HCT116 (cell line): ENCODE measurements at regions not wholly inside any gene's neighbourhood (a gene's known extent, or its start where the extent isn't known, plus 50 kb on each side); places are given as distances from the start of the nearest gene placed in this dataset.

Source experiments
- ATAC-seq: fragments of 200-7000 bp; cut with Tn5 transposase; 2 replicates; pipeline ENCODE4 v1.9.1; 2020; ENCODE audit warnings: mild to moderate bottlenecking, moderate library complexity
- BruUV-seq: library from RNA; stranded (reverse); fragments of 400-500 nt; replicated peaks from 2 replicates; lab custom pipeline; 2021; lab: Mats Ljungman, UMichigan
- CTCF ChIA-PET: fragments of 300-600 bp; sonication (Branson Sonifier 250); formaldehyde crosslinking; loops from one replicate; lab custom pipeline; 2021; ENCODE audit warnings: antibody characterized with exemption; lab: Charles Lee
- POLR2A ChIA-PET: fragments of 300-600, 350-600 bp; sonication (Branson Sonifier 250); formaldehyde crosslinking; loops from one replicate; lab custom pipeline; 2021; ENCODE audit warnings: antibody characterized with exemption; lab: Charles Lee
- RAD21 ChIA-PET, 2 experiments: fragments of 300-600 bp; sonication (Branson Sonifier 250); formaldehyde crosslinking; loops; one replicate each; lab custom pipeline; 2023; ENCODE audit warnings: low total read pairs in 2 of 2; ENCODE audit not compliant: uncharacterized antibody in 2 of 2, unreplicated experiment in 2 of 2, low non-redundant PET in 1 of 2; lab: Charles Lee
- DNase-seq: peaks from one replicate; pipeline ENCODE4 v3.0.0-alpha.2; 2010; ENCODE audit warnings: low read depth, low spot score
- H2AFZ ChIP-seq: fragments of 200-600 bp; shearing (Covaris generic), sonication (generic); 2 replicates; pipeline ENCODE4 v1.6.1; 2017; ENCODE audit warnings: low read depth, mixed run types, mixed read lengths, antibody characterized with exemption, low read length; ENCODE audit not compliant: poor library complexity, severe bottlenecking
- H3K27ac ChIP-seq: 2 replicates; pipeline ENCODE4 v1.5.1; 2012; ENCODE audit warnings: low read depth, low read length
- H3K27me3 ChIP-seq: fragments of 200-600 bp; sonication (generic); 2 replicates; pipeline ENCODE4 v1.6.1; 2016; ENCODE audit warnings: mixed run types, low read length, mixed read lengths; ENCODE audit not compliant: insufficient read depth
- H3K36me3 ChIP-seq, 2 experiments: fragments of 200-500 bp in 1 of 2; fragments of 200-600 bp in 1 of 2; sonication (Bioruptor generic) in 1 of 2; sonication (generic) in 1 of 2; 2 replicates each; pipeline versions ENCODE4 v1.5.1 to v1.6.1; 2014 to 2016; ENCODE audit warnings: low read length in 2 of 2, inconsistent platforms in 1 of 2, mixed read lengths in 1 of 2, mixed run types in 1 of 2; ENCODE audit not compliant: insufficient read depth in 2 of 2, control insufficient read depth in 1 of 2
- H3K4me1 ChIP-seq, 2 experiments: fragments of 200-600 bp in 1 of 2; sonication (generic) in 1 of 2; 2 replicates each; pipeline versions ENCODE4 v1.5.1 to v1.6.1; 2012 to 2017; ENCODE audit warnings: low read length in 2 of 2, inconsistent platforms in 1 of 2, mild to moderate bottlenecking in 1 of 2, mixed read lengths in 1 of 2, mixed run types in 1 of 2, moderate library complexity in 1 of 2; ENCODE audit not compliant: insufficient read depth in 2 of 2, control insufficient read depth in 1 of 2
- H3K4me2 ChIP-seq: fragments of 200-600 bp; sonication (generic); 2 replicates; pipeline ENCODE4 v1.6.1; 2017; ENCODE audit warnings: mixed run types, low read length, mixed read lengths
- H3K4me3 ChIP-seq, 2 experiments: fragments of 200-600 bp in 1 of 2; sonication (generic) in 1 of 2; replicated peaks in 1 of 2; 2 replicates each; pipeline ENCODE4 v1.5.1; 2011 to 2016; ENCODE audit warnings: low read length in 2 of 2, control low read depth in 1 of 2, low read depth in 1 of 2, mild to moderate bottlenecking in 1 of 2, mixed read lengths in 1 of 2, mixed run types in 1 of 2
- H3K79me2 ChIP-seq: fragments of 200-600 bp; sonication (generic); 2 replicates; pipeline ENCODE4 v1.6.1; 2017; ENCODE audit warnings: mild to moderate bottlenecking, mixed run types, low read length, moderate library complexity, mixed read lengths; ENCODE audit not compliant: insufficient read depth
- H3K9ac ChIP-seq: fragments of 200-600 bp; sonication (generic); 2 replicates; pipeline ENCODE4 v1.6.1; 2016; ENCODE audit warnings: low read length, mixed read lengths
- H3K9me2 ChIP-seq: fragments of 200-600 bp; sonication (generic), shearing (Covaris generic); 2 replicates; pipeline ENCODE4 v1.6.1; 2017; ENCODE audit warnings: mixed run types, mild to moderate bottlenecking, moderate library complexity; ENCODE audit not compliant: insufficient read depth
- H3K9me3 ChIP-seq, 2 experiments: fragments of 200-500 bp in 1 of 2; fragments of 200-600 bp in 1 of 2; sonication (Bioruptor generic) in 1 of 2; sonication (generic) in 1 of 2; 2 replicates each; pipeline ENCODE4 v1.6.1; 2014 to 2017; ENCODE audit warnings: low read length in 2 of 2, mixed read lengths in 2 of 2, inconsistent platforms in 1 of 2, low read depth in 1 of 2, mild to moderate bottlenecking in 1 of 2, mixed run types in 1 of 2, moderate library complexity in 1 of 2; ENCODE audit not compliant: control insufficient read depth in 1 of 2, insufficient read depth in 1 of 2
- H4K20me1 ChIP-seq: fragments of 200-600 bp; sonication (generic), shearing (Covaris generic); 2 replicates; pipeline ENCODE4 v1.6.1; 2017; ENCODE audit warnings: mixed run types, mild to moderate bottlenecking, moderate library complexity; ENCODE audit not compliant: insufficient read depth
- ATF3 ChIP-seq: IDR thresholded peaks from 2 replicates; pipeline ENCODE4 v1.6.1; 2012
- ELF1 ChIP-seq: IDR thresholded peaks from 2 replicates; pipeline ENCODE4 v1.6.1; 2012; ENCODE audit warnings: low read depth, borderline replicate concordance
- EZH2 ChIP-seq: fragments of 200-600 bp; sonication (generic); IDR thresholded peaks from 2 replicates; pipeline ENCODE4 v1.6.1; 2017; ENCODE audit warnings: antibody characterized with exemption, mixed run types
- EZH2phosphoT487 ChIP-seq: fragments of 200-600 bp; IDR thresholded peaks from 2 replicates; pipeline ENCODE4 v1.6.1; 2018; ENCODE audit warnings: antibody characterized with exemption, borderline replicate concordance
- RAD21 ChIP-seq: IDR thresholded peaks from 2 replicates; pipeline ENCODE4 v1.6.1; 2012; ENCODE audit warnings: low read depth, mild to moderate bottlenecking
- SIN3A ChIP-seq: IDR thresholded peaks from 2 replicates; pipeline ENCODE4 v1.6.1; 2012; ENCODE audit warnings: low read depth
- ZBTB33 ChIP-seq: IDR thresholded peaks from 2 replicates; pipeline ENCODE4 v1.6.1; 2011; ENCODE audit warnings: mild to moderate bottlenecking, low read length, moderate library complexity; ENCODE audit not compliant: insufficient replicate concordance; ENCODE audit errors: extremely low read depth
- intact Hi-C: fragments of 100-400 bp; cut with micrococcal nuclease; formaldehyde crosslinking; loops from 2 replicates; pipeline ENCODE4 v1.10.0; 2022

GRCh38 chr4:125772680-125773079, 457.9 kb downstream of the FAT4 start:
- H3K79me2 ChIP-seq: no peaks in the 10 kb centered on the region
- intact Hi-C loops: loop anchor here (1.0 kb wide), 1 partner anchor 25 kb away; no protein-coding TSS in a partner anchor

GRCh38 chr4:125773502-125773901, 458.7 kb downstream of the FAT4 start:
- no TSS peak for BruUV-seq
- Histone ChIP-seq H3K9me3 (0 out of 4 replicates have a peak, but pooled peaks cover 0 to 3% of the 10 kb centered on the region in 2 experiments), H3K9me2 (no peaks in the 10 kb centered on the region), H3K4me1 (no peaks in the 10 kb centered on the region), H3K79me2 (no peaks in the 10 kb centered on the region), H4K20me1 (no peaks in the 10 kb centered on the region), H3K4me3 (no peak overlapping the region), H3K27ac (no peak overlapping the region), H3K36me3 (no peaks in the 10 kb centered on the region), H3K4me2 (no peak overlapping the region), H3K9ac (no peak overlapping the region), H3K27me3 (no peaks in the 10 kb centered on the region), H2AFZ (no peak overlapping the region)
- no peak for TF ChIP-seq EZH2phosphoT487
- no peak for TF ChIP-seq ZBTB33
- TF ChIP-seq EZH2: no peak
- RAD21 ChIA-PET: interaction anchor here in 1 of 2 experiments (0.5 kb wide), 1 partner anchor 203 kb away, joined by 3 read pairs; no protein-coding TSS in a partner anchor
- DNase-seq (no peak), ATAC-seq (no peak)
- CTCF ChIA-PET: no interaction called here
- intact Hi-C loops: loop anchor here (1.0 kb wide), 1 partner anchor 26 kb away; no protein-coding TSS in a partner anchor
- POLR2A ChIA-PET: no interaction called here

More at GRCh38 chr4:125772680-125773079, 457.9 kb downstream of the FAT4 start:
- POLR2A ChIA-PET: no interaction called here
- CTCF ChIA-PET: no interaction called here
- H3K4me1 ChIP-seq: no peaks in the 10 kb centered on the region
- no peaks in the 10 kb centered on the region for H4K20me1 ChIP-seq
- RAD21 ChIA-PET: interaction anchor here in 1 of 2 experiments (0.5 kb wide), 1 partner anchor 204 kb away, joined by 3 read pairs; no protein-coding TSS in a partner anchor
- no peak overlapping the region for H3K4me2 ChIP-seq
- H3K27me3 ChIP-seq: no peaks in the 10 kb centered on the region
- H3K9ac ChIP-seq: no peak overlapping the region
- 0 out of 4 replicates have a peak, but pooled peaks cover 0 to 3% of the 10 kb centered on the region in 2 experiments for H3K9me3 ChIP-seq
- H3K4me3 ChIP-seq: no peak overlapping the region
- TF ChIP-seq RAD21 (no peak), SIN3A (no peak), ELF1 (no peak), ATF3 (no peak), EZH2phosphoT487 (no peak)
- TF ChIP-seq, all 23 proteins: peak for 0
- no peak for ATAC-seq
- Histone ChIP-seq H2AFZ (no peak overlapping the region), H3K27ac (no peak overlapping the region), H3K36me3 (no peaks in the 10 kb centered on the region), H3K9me2 (no peaks in the 10 kb centered on the region)
- no TSS peak for BruUV-seq
- DNase-seq: no peak
